ENCODE measurements at regions not wholly inside any gene's neighbourhood (a gene's known extent, or its start where the extent isn't known, plus 50 kb on each side); places are given as distances from the start of the nearest gene placed in this dataset.

- H3K36me3 Mint-ChIP-seq = no peaks in the 10 kb centered on the region
- no peak overlapping the region for H3K4me3 Mint-ChIP-seq
- H3K9me3 Mint-ChIP-seq = no peaks in the 10 kb centered on the region
- peaks cover under 1% of the 10 kb centered on the region for H3K27me3 Mint-ChIP-seq
- peaks cover 0 to 2% (median 0%) of the 10 kb centered on the region in 3 donors for H3K4me1 Mint-ChIP-seq
- H3K27ac Mint-ChIP-seq = peak overlapping the region in 1 of 3 donors; percentile 69
Measured at GRCh38 chr6:111973118-111973761, 80.7 kb upstream of the CCN6 start.

- H3K36me3 Mint-ChIP-seq = no peaks in the 10 kb centered on the region
- H3K27ac Mint-ChIP-seq = no peak overlapping the region
- H3K27me3 Mint-ChIP-seq = peaks cover 3% of the 10 kb centered on the region
- H3K9me3 Mint-ChIP-seq = no peaks in the 10 kb centered on the region
- H3K4me3 Mint-ChIP-seq = no peak overlapping the region
- peaks cover 0 to 2% (median 0%) of the 10 kb centered on the region in 3 donors for H3K4me1 Mint-ChIP-seq
Measured at GRCh38 chr6:111973927-111974639, 79.8 kb upstream of the CCN6 start.

GRCh38 chr6:111975466-111975865, 78.4 kb upstream of the CCN6 start:
- peaks cover 6% of the 10 kb centered on the region for H3K27me3 Mint-ChIP-seq
- H3K9me3 Mint-ChIP-seq = no peaks in the 10 kb centered on the region
- peaks cover 0 to 2% (median 0%) of the 10 kb centered on the region in 3 donors for H3K4me1 Mint-ChIP-seq
- H3K27ac Mint-ChIP-seq = no peak overlapping the region
- H3K36me3 Mint-ChIP-seq = no peaks in the 10 kb centered on the region
- no peak overlapping the region for H3K4me3 Mint-ChIP-seq

GRCh38 chr6:111976139-111976538, 77.8 kb upstream of the CCN6 start:
- H3K4me1 Mint-ChIP-seq = peaks cover 0 to 2% (median 0%) of the 10 kb centered on the region in 3 donors
- no peak overlapping the region for H3K27ac Mint-ChIP-seq
- H3K36me3 Mint-ChIP-seq = no peaks in the 10 kb centered on the region
- no peak overlapping the region for H3K4me3 Mint-ChIP-seq
- H3K27me3 Mint-ChIP-seq = peaks cover 6% of the 10 kb centered on the region
- H3K9me3 Mint-ChIP-seq = no peaks in the 10 kb centered on the region

GRCh38 chr6:111978532-111979149, 75.3 kb upstream of the CCN6 start:
- H3K27me3 Mint-ChIP-seq = peaks cover 6% of the 10 kb centered on the region
- H3K4me1 Mint-ChIP-seq = peaks cover 0 to 2% (median 0%) of the 10 kb centered on the region in 3 donors
- no peaks in the 10 kb centered on the region for H3K36me3 Mint-ChIP-seq
- no peak overlapping the region for H3K4me3 Mint-ChIP-seq
- no peaks in the 10 kb centered on the region for H3K9me3 Mint-ChIP-seq
- H3K27ac Mint-ChIP-seq = no peak overlapping the region

GRCh38 chr6:111979633-111980032, 74.3 kb upstream of the CCN6 start:
- Mint-ChIP-seq H3K36me3 (no peaks in the 10 kb centered on the region), H3K27me3 (peaks cover 6% of the 10 kb centered on the region), H3K9me3 (no peaks in the 10 kb centered on the region), H3K27ac (no peak overlapping the region), H3K4me1 (no peaks in the 10 kb centered on the region), H3K4me3 (no peak overlapping the region)

GRCh38 chr6:111980143-111980542, 73.8 kb upstream of the CCN6 start:
- Mint-ChIP-seq H3K4me3 (no peak overlapping the region), H3K9me3 (no peaks in the 10 kb centered on the region), H3K4me1 (no peaks in the 10 kb centered on the region), H3K27me3 (peaks cover 6% of the 10 kb centered on the region), H3K27ac (no peak overlapping the region), H3K36me3 (no peaks in the 10 kb centered on the region)

GRCh38 chr6:111980971-111981840, 72.7 kb upstream of the CCN6 start:
- Mint-ChIP-seq H3K9me3 (no peaks in the 10 kb centered on the region), H3K27me3 (peaks cover 6% of the 10 kb centered on the region), H3K4me3 (no peak overlapping the region), H3K36me3 (peaks cover 2% of the 10 kb centered on the region), H3K4me1 (no peaks in the 10 kb centered on the region), H3K27ac (no peak overlapping the region)

GRCh38 chr6:111982681-111983080, 71.2 kb upstream of the CCN6 start:
- Mint-ChIP-seq H3K27me3 (peaks cover 6% of the 10 kb centered on the region), H3K4me1 (no peaks in the 10 kb centered on the region), H3K4me3 (no peak overlapping the region), H3K36me3 (peaks cover 2% of the 10 kb centered on the region), H3K27ac (no peak overlapping the region), H3K9me3 (no peaks in the 10 kb centered on the region)

- Mint-ChIP-seq H3K4me1 (no peaks in the 10 kb centered on the region), H3K27me3 (peaks cover 6% of the 10 kb centered on the region), H3K9me3 (no peaks in the 10 kb centered on the region), H3K27ac (no peak overlapping the region), H3K36me3 (peaks cover 2% of the 10 kb centered on the region), H3K4me3 (no peak overlapping the region)
Measured at GRCh38 chr6:111983193-111983592, 70.7 kb upstream of the CCN6 start.

GRCh38 chr6:111984081-111984480, 69.8 kb upstream of the CCN6 start:
- peaks cover 4% of the 10 kb centered on the region for H3K27me3 Mint-ChIP-seq
- H3K9me3 Mint-ChIP-seq = no peaks in the 10 kb centered on the region
- H3K36me3 Mint-ChIP-seq = peaks cover 5% of the 10 kb centered on the region
- no peak overlapping the region for H3K27ac Mint-ChIP-seq
- H3K4me3 Mint-ChIP-seq = peak overlapping the region in 1 of 4 donors; percentile 48
- H3K4me1 Mint-ChIP-seq = no peaks in the 10 kb centered on the region

- H3K27me3 Mint-ChIP-seq = peaks cover under 1% of the 10 kb centered on the region
- no peak overlapping the region for H3K4me3 Mint-ChIP-seq
- H3K9me3 Mint-ChIP-seq = no peaks in the 10 kb centered on the region
- peaks cover 2 to 5% (median 3%) of the 10 kb centered on the region in 3 donors for H3K4me1 Mint-ChIP-seq
- H3K36me3 Mint-ChIP-seq = peaks cover 5% of the 10 kb centered on the region
- H3K27ac Mint-ChIP-seq = no peak overlapping the region
Measured at GRCh38 chr6:111984516-111985201, 69.2 kb upstream of the CCN6 start.

- no peaks in the 10 kb centered on the region for H3K9me3 Mint-ChIP-seq
- H3K4me1 Mint-ChIP-seq = peaks cover 6 to 10% (median 7%) of the 10 kb centered on the region in 3 donors
- no peak overlapping the region for H3K4me3 Mint-ChIP-seq
- H3K36me3 Mint-ChIP-seq = peaks cover 5% of the 10 kb centered on the region
- peaks cover 1% of the 10 kb centered on the region for H3K27me3 Mint-ChIP-seq
- no peak overlapping the region for H3K27ac Mint-ChIP-seq
Measured at GRCh38 chr6:111985202-111985731, 68.6 kb upstream of the CCN6 start.

- Mint-ChIP-seq H3K4me3 (no peak overlapping the region), H3K9me3 (no peaks in the 10 kb centered on the region), H3K27me3 (peaks cover 4% of the 10 kb centered on the region), H3K4me1 (peaks cover 7 to 12% (median 8%) of the 10 kb centered on the region in 3 donors), H3K36me3 (peaks cover 5% of the 10 kb centered on the region), H3K27ac (no peak overlapping the region)
Measured at GRCh38 chr6:111986651-111987050, 67.3 kb upstream of the CCN6 start.

Measured in IgD-negative memory B cell (primary cell).